SK-N-MC (cell line): ENCODE measurements at regions not wholly inside any gene's neighbourhood (a gene's known extent, or its start where the extent isn't known, plus 50 kb on each side); places are given as distances from the start of the nearest gene placed in this dataset.
"Not testable (repeated sequence)": the region's sequence is repeated elsewhere in the genome, so short reads cannot be mapped to it uniquely, and the experiment has no call there.

Experiments
- DNase-seq: peaks from one replicate; pipeline ENCODE4 v3.0.0-alpha.2; 2011; ENCODE audit warnings: low read depth, low spot score
- H3K27ac ChIP-seq: fragments of 200-600 bp; sonication (generic); 2 replicates; pipeline ENCODE4 v1.5.1; 2016; ENCODE audit warnings: mixed run types
- H3K36me3 ChIP-seq: fragments of 200-600 bp; sonication (generic); 2 replicates; pipeline ENCODE4 v1.6.1; 2017; ENCODE audit warnings: antibody characterized with exemption, low read length, mixed read lengths; ENCODE audit not compliant: insufficient read depth
- H3K4me3 ChIP-seq: fragments of 200-600 bp; sonication (generic); 2 replicates; pipeline ENCODE4 v1.5.1; 2016
- H3K9ac ChIP-seq: fragments of 200-600 bp; sonication (generic); 2 replicates; pipeline ENCODE4 v1.8.0; 2017; ENCODE audit warnings: mixed run types, mixed read lengths; ENCODE audit not compliant: insufficient read length
- H3K9me3 ChIP-seq: fragments of 200-600 bp; sonication (generic); 2 replicates; pipeline ENCODE4 v1.6.1; 2017; ENCODE audit warnings: low read depth, mild to moderate bottlenecking, antibody characterized with exemption, low read length, moderate library complexity, mixed read lengths
- EZH2 ChIP-seq: fragments of 200-600 bp; sonication (generic); IDR thresholded peaks from one replicate; pipeline ENCODE4 v1.6.1; 2017; ENCODE audit warnings: antibody characterized with exemption
- FOXP2 ChIP-seq: optimal IDR thresholded peaks from 2 replicates; pipeline ENCODE3; 2011; ENCODE audit warnings: mild to moderate bottlenecking, moderate library complexity; ENCODE audit not compliant: insufficient read depth; ENCODE audit errors: extremely low read length, control extremely low read depth
- POLR2AphosphoS5 ChIP-seq: IDR thresholded peaks from 2 replicates; pipeline ENCODE4 v1.6.1; 2012; ENCODE audit warnings: mild to moderate bottlenecking, low read depth, low read length, borderline replicate concordance

DNA sequence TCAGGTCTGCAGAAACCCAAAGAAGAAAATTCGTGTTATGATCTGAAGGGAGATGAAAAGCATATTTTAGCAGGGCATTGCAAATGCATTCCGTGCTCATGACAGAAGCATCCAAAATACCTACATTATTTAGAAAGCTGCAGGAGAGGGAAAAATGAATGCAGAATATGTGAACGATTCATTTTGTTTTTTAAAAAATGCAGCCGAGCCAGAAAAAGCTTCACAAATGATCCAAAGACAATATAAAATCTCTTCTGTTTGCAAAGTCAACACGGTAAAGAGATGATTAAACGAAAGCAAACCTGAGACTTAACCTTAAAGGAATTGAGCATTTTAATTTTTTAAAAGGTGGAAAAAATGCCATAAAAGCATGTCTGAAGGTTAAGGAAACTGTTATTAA is 136.1 kb upstream of the SULF2 start:
- no peak for DNase-seq
- no peak overlapping the region for H3K9ac ChIP-seq
- no peak for TF ChIP-seq FOXP2
- TF ChIP-seq POLR2AphosphoS5, result no peak
- no peak for TF ChIP-seq EZH2
- H3K27ac ChIP-seq, result no peak overlapping the region
- H3K9me3 ChIP-seq, result no peaks in the 10 kb centered on the region
- H3K36me3 ChIP-seq, result no peaks in the 10 kb centered on the region
- no peak overlapping the region for H3K4me3 ChIP-seq

DNA sequence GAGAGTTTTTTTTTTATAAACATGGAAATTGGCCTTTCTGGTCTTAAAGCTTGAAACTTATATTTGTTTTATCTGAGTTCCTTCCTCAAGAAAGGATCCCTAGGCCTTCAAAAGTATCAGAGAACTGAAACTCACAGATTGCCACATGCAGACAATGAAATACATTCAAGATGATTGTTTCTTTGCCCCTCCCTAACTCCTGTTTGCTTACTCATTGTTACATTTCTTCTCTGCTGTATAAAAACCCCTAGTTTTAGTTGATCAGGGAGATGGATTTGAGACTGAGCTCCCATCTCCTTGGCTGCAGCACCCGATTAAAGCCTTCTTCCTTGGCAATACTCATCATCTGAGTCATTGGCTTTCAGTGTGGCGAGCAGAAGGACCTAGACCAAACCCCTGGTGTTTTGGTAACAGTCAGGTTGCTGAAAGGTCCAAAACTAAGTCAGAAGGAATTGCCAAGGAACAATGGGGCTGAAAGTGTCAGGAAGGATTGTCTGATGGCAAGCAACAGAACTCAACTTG is 132.3 kb upstream of the SULF2 start:
- TF ChIP-seq POLR2AphosphoS5, result no peak
- no peak for TF ChIP-seq FOXP2
- TF ChIP-seq EZH2, result no peak
- H3K9ac ChIP-seq, result no peak overlapping the region
- DNase-seq, result no peak

DNA sequence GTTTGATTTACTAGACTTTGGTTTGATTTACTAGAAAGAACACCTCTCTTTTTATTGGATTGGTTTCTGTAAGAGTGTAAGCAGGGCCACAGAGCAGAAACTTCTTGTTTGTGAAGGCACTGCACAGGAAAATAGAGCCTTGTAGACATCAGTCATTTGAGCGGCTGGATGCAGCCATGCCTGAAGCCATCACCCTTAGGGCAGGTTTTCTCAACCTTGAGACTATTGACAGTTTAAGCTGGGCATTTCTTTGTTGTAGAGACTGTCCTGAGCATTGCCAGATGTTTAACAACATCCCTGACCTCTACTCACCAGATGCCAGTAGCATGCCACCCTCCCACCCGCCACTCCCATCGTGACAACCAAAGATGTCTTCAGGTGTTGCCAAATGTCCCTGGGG is 130.2 kb upstream of the SULF2 start:
- no peak for TF ChIP-seq EZH2
- no peak for TF ChIP-seq POLR2AphosphoS5
- TF ChIP-seq FOXP2, result no peak
- Histone ChIP-seq H3K36me3 (no peaks in the 10 kb centered on the region), H3K4me3 (no peak overlapping the region), H3K9ac (no peak overlapping the region), H3K27ac (no peak overlapping the region), H3K9me3 (no peaks in the 10 kb centered on the region)
- no peak for DNase-seq

More for the DNA sequence above, 132.3 kb upstream of the SULF2 start:
- H3K9me3 ChIP-seq, result no peaks in the 10 kb centered on the region
- H3K4me3 ChIP-seq, result no peak overlapping the region
- H3K27ac ChIP-seq, result no peak overlapping the region
- H3K36me3 ChIP-seq, result no peaks in the 10 kb centered on the region

DNA sequence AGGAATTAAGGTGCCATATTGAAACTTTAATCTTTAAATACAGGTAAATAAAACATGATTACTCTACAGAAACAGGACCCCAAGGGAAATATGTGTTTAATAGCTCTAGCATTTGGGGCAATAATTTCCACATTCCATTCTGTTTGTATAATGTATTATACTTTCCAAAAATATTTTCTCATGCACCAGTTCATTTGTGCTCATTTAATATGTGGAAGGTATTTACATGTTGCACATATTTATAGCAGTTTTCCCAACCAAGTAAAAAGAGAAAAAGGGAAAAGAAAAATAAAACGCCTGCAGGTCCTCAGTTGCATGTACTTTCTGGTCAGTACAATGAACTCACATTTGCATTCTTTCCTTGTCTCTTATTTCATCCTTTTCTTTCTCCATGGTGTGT is 129.5 kb upstream of the SULF2 start:
- Histone ChIP-seq H3K9ac (no peak overlapping the region), H3K9me3 (no peaks in the 10 kb centered on the region), H3K27ac (no peak overlapping the region), H3K4me3 (no peak overlapping the region), H3K36me3 (no peaks in the 10 kb centered on the region)
- TF ChIP-seq POLR2AphosphoS5, result no peak
- TF ChIP-seq EZH2, result no peak
- no peak for TF ChIP-seq FOXP2
- DNase-seq, result no peak

DNA sequence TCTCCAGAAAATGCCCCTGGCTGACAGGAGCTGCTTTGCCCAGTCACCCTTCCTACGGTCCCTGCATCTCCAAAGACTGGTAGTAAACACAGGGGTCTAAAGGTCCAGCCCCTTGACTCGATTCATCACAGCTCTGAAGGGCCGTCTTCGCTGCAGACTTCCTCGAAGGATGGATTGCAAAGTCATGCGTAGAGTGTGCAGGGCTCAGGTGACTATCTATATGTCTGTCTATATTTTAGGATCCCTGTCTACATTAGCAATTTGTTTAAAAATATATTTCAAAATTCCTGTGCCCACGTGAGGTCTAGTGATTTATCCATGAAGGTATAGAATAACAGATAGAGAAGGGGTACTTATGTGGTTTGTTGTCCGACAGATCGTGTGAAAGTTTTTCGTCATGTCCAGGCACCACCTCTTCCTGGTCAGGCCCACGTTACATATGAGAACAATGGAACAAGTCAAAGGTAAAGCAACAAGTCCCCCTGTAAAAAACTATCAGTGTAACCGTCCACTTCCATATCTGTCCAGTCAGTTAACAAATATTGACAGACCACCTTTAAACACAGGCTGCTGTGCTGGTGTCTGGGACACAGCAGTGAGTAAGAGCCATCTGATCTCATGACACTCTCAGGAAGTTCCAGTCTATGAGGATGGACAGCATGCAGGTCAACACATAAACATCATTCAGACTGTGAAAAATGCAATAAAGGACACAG is 127.7 kb upstream of the SULF2 start:
- not testable (repeated sequence) for H3K36me3 ChIP-seq, DNase-seq, H3K4me3 ChIP-seq, H3K27ac ChIP-seq, H3K9me3 ChIP-seq, H3K9ac ChIP-seq

DNA sequence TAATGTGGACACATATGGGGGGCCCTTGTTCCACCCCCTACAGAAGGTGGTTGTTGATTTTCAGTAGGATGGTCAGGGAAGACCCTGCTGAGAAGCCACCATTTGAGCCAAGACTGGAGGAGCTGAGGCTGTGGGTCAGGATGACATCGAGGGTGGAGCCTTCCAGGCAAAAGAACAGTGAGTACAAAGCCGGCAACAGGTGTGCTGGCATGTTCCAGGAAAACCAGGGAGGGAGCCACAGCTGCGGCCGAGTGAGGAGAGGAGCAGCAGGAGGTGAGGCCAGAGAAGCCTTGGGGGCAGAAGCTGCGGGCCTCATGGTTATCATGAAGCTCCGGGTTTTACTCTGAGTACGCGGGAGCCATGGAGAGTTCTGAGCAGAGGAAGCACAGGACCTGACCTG is 126.9 kb upstream of the SULF2 start:
- not testable (repeated sequence) for DNase-seq, H3K9ac ChIP-seq, H3K36me3 ChIP-seq, H3K9me3 ChIP-seq, H3K27ac ChIP-seq, H3K4me3 ChIP-seq

DNA sequence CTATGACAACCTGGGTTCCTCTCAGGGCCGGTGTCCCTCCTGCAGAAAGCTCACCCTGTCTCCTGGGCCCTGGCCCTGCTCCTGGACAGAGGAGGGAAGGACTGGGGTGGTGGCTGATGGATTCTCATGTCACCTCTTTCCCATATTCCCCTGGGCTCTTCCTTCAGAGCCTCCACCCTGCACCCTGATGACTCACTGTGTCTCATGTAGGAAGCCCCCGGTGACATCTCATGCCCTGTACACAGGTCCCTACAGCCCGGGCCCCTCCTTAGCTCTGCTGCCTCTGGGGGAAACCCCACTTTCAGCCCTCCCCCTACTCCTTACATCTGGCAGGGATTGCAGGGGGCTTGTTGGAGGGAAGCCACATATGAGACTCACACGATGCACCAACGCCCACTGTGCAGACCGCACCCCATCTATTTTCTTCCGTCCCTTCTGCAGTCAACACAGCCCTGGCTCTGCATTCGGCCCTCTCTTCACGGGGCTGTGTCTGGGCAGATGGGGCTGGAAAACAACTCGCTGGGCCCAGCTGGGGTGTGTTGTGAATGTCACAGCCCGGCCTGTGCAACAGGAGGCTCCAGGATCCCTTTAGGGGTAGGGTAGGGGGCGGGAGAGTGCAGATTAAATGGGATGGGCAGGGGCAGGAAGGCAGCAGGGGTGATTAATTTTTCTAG is 124.6 kb upstream of the SULF2 start:
- H3K9me3 ChIP-seq, H3K36me3 ChIP-seq, H3K27ac ChIP-seq, H3K9ac ChIP-seq, DNase-seq, H3K4me3 ChIP-seq: not testable (repeated sequence)

DNA sequence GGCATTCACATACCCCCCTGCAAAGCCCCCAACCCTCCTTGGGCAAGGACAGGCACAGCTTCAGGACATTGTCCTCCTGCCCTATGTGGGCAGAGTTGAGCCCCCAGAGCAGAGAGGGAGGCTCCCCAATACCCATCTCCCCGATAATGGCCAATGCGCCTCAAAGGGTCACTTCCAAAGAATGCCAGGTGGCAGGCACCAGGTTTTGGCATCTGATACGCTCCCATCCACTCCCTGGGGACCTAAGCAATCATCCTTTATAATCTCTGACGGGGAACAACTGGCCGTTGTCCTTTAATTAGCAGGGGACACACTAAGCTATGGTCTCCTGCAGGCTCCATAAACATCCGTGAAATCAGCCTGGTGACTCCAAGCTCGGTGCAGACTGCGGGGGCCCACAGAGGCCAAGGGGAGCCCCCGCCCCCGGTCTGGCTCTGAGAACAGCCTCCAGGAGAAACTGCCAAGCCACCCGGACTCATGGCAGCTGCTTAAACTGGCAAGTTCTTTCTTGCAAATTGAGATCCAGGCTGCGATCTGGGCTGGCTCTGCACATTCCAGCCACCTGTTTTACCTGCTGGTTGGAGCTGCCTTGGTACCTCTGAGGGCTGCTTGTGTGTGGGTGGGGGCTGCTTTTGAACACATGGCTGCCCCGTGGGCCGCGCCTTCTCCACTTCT is 123.2 kb upstream of the SULF2 start:
- not testable (repeated sequence) for H3K27ac ChIP-seq, H3K36me3 ChIP-seq, H3K9me3 ChIP-seq, H3K9ac ChIP-seq, H3K4me3 ChIP-seq, DNase-seq

DNA sequence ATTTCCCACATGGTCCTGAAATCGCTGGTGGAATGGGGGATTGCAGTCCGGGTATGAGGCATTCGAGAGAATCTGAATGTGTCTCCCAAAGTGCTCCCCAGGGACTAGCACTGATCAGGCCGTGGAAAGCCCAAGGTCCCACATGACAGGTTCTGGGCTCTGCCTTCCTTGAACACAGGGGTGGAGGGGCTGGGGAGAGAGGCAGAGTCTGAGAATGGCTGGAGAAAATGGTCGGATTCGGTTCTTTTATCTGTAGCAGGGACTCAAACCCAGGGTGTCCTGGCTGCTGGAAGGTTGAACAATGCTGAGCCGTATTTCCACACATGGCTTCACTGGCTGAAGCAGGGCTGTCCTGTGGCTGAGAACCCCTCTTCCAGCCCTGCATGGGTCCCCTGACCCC is 122.7 kb upstream of the SULF2 start:
- H3K27ac ChIP-seq, H3K36me3 ChIP-seq, H3K9ac ChIP-seq, DNase-seq, H3K4me3 ChIP-seq, H3K9me3 ChIP-seq: not testable (repeated sequence)
